Liver (tissue), 8 donors: ENCODE measurements at regions not wholly inside any gene's neighbourhood (a gene's known extent, or its start where the extent isn't known, plus 50 kb on each side); places are given as distances from the start of the nearest gene placed in this dataset.

ENCODE experiments used
- DNase-seq: peaks from one replicate; pipeline ENCODE4 v3.0.0-alpha.2; 2017; ENCODE audit warnings: low spot score
- H3K27ac ChIP-seq, 2 donors: one replicate each; pipeline ENCODE4 v1.7.0; 2013; ENCODE audit warnings: inconsistent platforms in 2 of 2, low read length in 2 of 2, control low read depth in 1 of 2, low read depth in 1 of 2, mild to moderate bottlenecking in 1 of 2
- H3K27me3 ChIP-seq, 4 donors: one replicate each; pipeline versions ENCODE4 v1.6.1 to v1.7.0; 2013; ENCODE audit warnings: low read length in 3 of 4, inconsistent platforms in 1 of 4, mild to moderate bottlenecking in 1 of 4, moderate library complexity in 1 of 4; ENCODE audit not compliant: control insufficient read depth in 4 of 4, insufficient read depth in 4 of 4
- H3K36me3 ChIP-seq, 4 donors: one replicate each; pipeline versions ENCODE4 v1.6.1 to v1.7.0; 2013; ENCODE audit warnings: low read length in 3 of 4, mild to moderate bottlenecking in 3 of 4, low read depth in 1 of 4, moderate library complexity in 1 of 4; ENCODE audit not compliant: control insufficient read depth in 4 of 4, insufficient read depth in 3 of 4
- H3K4me1 ChIP-seq, 4 donors: one replicate each; pipeline versions ENCODE4 v1.6.1 to v1.7.0; 2013; ENCODE audit warnings: low read length in 3 of 4, mild to moderate bottlenecking in 3 of 4, moderate library complexity in 1 of 4; ENCODE audit not compliant: control insufficient read depth in 4 of 4, insufficient read depth in 4 of 4
- H3K4me3 ChIP-seq, 3 donors: one replicate each; pipeline versions ENCODE4 v1.6.1 to v1.7.0; 2013; ENCODE audit warnings: low read length in 3 of 3, control low read depth in 1 of 3, low read depth in 1 of 3, mild to moderate bottlenecking in 1 of 3
- H3K9ac ChIP-seq, 2 donors: one replicate each; pipeline ENCODE4 v1.7.0; 2013; ENCODE audit warnings: low read length in 2 of 2, mild to moderate bottlenecking in 2 of 2, moderate library complexity in 2 of 2, control low read depth in 1 of 2, low read depth in 1 of 2
- H3K9me3 ChIP-seq, 4 donors: one replicate each; pipeline versions ENCODE4 v1.6.1 to v1.7.0; 2013; ENCODE audit warnings: low read length in 3 of 4; ENCODE audit not compliant: control insufficient read depth in 4 of 4
- ATF3 ChIP-seq: IDR thresholded peaks from 2 replicates; pipeline ENCODE4 v1.6.1; 2016; ENCODE audit warnings: antibody characterized with exemption
- CTCF ChIP-seq: fragments of 150-350 bp; IDR thresholded peaks from 2 replicates; pipeline ENCODE4 v1.5.1; 2017; ENCODE audit warnings: improper control_type of control experiment, low read depth, low read length; ENCODE audit not compliant: missing input control
- EGR1 ChIP-seq, 2 donors: IDR thresholded peaks; 2 replicates each; pipeline ENCODE4 v1.6.1; 2016 to 2018; ENCODE audit warnings: antibody characterized with exemption in 2 of 2, low read depth in 2 of 2
- FOXA1 ChIP-seq: IDR thresholded peaks from 2 replicates; pipeline ENCODE4 v1.6.1; 2016; ENCODE audit warnings: antibody characterized with exemption
- FOXA2 ChIP-seq: IDR thresholded peaks from 2 replicates; pipeline ENCODE4 v1.6.1; 2016; ENCODE audit warnings: antibody characterized with exemption
- GABPA ChIP-seq, 2 donors: IDR thresholded peaks in 1 of 2; conservative IDR thresholded peaks in 1 of 2; 2 replicates each; pipeline ENCODE4 v1.6.1; 2016; ENCODE audit warnings: antibody characterized with exemption in 2 of 2, mild to moderate bottlenecking in 1 of 2, moderate library complexity in 1 of 2
- HNF4A ChIP-seq, 2 donors: conservative IDR thresholded peaks; 2 replicates each; pipeline ENCODE4 v1.6.1; 2016; ENCODE audit warnings: antibody characterized with exemption in 2 of 2, mild to moderate bottlenecking in 2 of 2
- HNF4G ChIP-seq: IDR thresholded peaks from 2 replicates; pipeline ENCODE4 v1.6.1; 2016; ENCODE audit warnings: antibody characterized with exemption
- JUND ChIP-seq, 2 donors: IDR thresholded peaks; 2 replicates each; pipeline ENCODE4 v1.6.1; 2016; ENCODE audit warnings: antibody characterized with exemption in 2 of 2
- NR2F2 ChIP-seq: IDR thresholded peaks from 2 replicates; pipeline ENCODE4 v1.6.1; 2016; ENCODE audit warnings: antibody characterized with exemption
- RAD21 ChIP-seq, 2 donors: IDR thresholded peaks; 2 replicates each; pipeline ENCODE4 v1.6.1; 2016; ENCODE audit warnings: antibody characterized with exemption in 2 of 2, mild to moderate bottlenecking in 2 of 2
- RXRA ChIP-seq, 2 donors: IDR thresholded peaks; 2 replicates each; pipeline ENCODE4 v1.6.1; 2017 to 2018; ENCODE audit warnings: antibody characterized with exemption in 2 of 2, mild to moderate bottlenecking in 1 of 2
- SP1 ChIP-seq: IDR thresholded peaks from 2 replicates; pipeline ENCODE4 v1.6.1; 2018; ENCODE audit warnings: antibody characterized with exemption, mild to moderate bottlenecking
- TAF1 ChIP-seq: conservative IDR thresholded peaks from 2 replicates; pipeline ENCODE4 v1.6.1; 2016; ENCODE audit warnings: antibody characterized with exemption, mild to moderate bottlenecking
- YY1 ChIP-seq: IDR thresholded peaks from 2 replicates; pipeline ENCODE4 v1.6.1; 2016; ENCODE audit warnings: antibody characterized with exemption, mild to moderate bottlenecking
- WGBS: extraction: QIAGEN DNeasy Blood & Tissue Kit; methylation state at CpG from one replicate; pipeline ENCODE4 v1.1.7; 2013; 5-methylcytosine and 5-hydroxymethylcytosine counted together
- TF ChIP-seq, protein P1 (sequence below): IDR thresholded peaks from 2 replicates; pipeline ENCODE4 v1.6.1; 2016; ENCODE audit warnings: antibody characterized with exemption
- TF ChIP-seq, protein P2 (sequence below): IDR thresholded peaks from 2 replicates; pipeline ENCODE4 v1.6.1; 2016; ENCODE audit warnings: antibody characterized with exemption, mild to moderate bottlenecking
- donor health status: healthy.
- donor health status: healthy.
- donor health status: healthy.
- donor health status: healthy.
- donor health status: healthy.

- 70% methylated on average over 3 of the region's 3 CpGs for WGBS
- no peak overlapping the region for H3K9ac ChIP-seq
- TF ChIP-seq, protein P1, sequence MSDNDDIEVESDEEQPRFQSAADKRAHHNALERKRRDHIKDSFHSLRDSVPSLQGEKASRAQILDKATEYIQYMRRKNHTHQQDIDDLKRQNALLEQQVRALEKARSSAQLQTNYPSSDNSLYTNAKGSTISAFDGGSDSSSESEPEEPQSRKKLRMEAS = no peak
- TF ChIP-seq HNF4A (conservative IDR thresholded peaks at IDR 0.05) (no peak), NR2F2 (no peak), HNF4G (no peak), TAF1 (no peak), JUND (IDR thresholded peaks at IDR 0.05) (no peak), RAD21 (IDR thresholded peaks at IDR 0.05) (no peak), CTCF (no peak), FOXA1 (no peak), ATF3 (no peak), SP1 (no peak), EGR1 (IDR thresholded peaks at IDR 0.05; ENCODE audit: low read depth in 2 of 2) (no peak), YY1 (no peak), FOXA2 (no peak), RXRA (IDR thresholded peaks at IDR 0.05) (no peak), GABPA (IDR thresholded peaks at IDR 0.05 in 1 of 2, conservative IDR thresholded peaks at IDR 0.05 in 1 of 2) (no peak)
- TF ChIP-seq, protein P2, sequence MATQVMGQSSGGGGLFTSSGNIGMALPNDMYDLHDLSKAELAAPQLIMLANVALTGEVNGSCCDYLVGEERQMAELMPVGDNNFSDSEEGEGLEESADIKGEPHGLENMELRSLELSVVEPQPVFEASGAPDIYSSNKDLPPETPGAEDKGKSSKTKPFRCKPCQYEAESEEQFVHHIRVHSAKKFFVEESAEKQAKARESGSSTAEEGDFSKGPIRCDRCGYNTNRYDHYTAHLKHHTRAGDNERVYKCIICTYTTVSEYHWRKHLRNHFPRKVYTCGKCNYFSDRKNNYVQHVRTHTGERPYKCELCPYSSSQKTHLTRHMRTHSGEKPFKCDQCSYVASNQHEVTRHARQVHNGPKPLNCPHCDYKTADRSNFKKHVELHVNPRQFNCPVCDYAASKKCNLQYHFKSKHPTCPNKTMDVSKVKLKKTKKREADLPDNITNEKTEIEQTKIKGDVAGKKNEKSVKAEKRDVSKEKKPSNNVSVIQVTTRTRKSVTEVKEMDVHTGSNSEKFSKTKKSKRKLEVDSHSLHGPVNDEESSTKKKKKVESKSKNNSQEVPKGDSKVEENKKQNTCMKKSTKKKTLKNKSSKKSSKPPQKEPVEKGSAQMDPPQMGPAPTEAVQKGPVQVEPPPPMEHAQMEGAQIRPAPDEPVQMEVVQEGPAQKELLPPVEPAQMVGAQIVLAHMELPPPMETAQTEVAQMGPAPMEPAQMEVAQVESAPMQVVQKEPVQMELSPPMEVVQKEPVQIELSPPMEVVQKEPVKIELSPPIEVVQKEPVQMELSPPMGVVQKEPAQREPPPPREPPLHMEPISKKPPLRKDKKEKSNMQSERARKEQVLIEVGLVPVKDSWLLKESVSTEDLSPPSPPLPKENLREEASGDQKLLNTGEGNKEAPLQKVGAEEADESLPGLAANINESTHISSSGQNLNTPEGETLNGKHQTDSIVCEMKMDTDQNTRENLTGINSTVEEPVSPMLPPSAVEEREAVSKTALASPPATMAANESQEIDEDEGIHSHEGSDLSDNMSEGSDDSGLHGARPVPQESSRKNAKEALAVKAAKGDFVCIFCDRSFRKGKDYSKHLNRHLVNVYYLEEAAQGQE = no peak
- H3K4me3 ChIP-seq = no peak overlapping the region
- no peak overlapping the region for H3K27ac ChIP-seq
- H3K9me3 ChIP-seq = no peaks in the 10 kb centered on the region
- H3K4me1 ChIP-seq = no peaks in the 10 kb centered on the region
- no peaks in the 10 kb centered on the region for H3K36me3 ChIP-seq
- H3K27me3 ChIP-seq = no peaks in the 10 kb centered on the region
- no peak for DNase-seq
These were observed 723.8 kb downstream of the CDH11 start for GRCh38 chr16:64397945-64398508.

DNA sequence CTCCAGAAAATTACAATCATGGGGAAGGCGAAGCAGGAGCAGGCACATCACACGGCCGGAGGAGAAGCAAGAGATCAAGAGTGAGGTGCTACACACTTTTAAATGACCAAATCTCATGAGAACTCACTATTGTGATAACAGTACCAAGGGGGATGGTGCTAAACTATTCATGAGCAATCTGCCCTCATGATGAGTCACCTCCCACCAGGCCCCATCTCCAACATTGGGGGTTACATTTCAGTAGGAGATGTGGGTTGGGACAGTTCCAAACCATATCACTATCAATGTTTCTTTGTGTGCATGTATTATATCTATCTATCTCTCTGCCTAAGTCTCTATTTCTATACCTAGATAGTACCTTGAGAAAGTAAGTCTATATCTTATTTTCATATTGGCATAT, 724.8 kb downstream of the CDH11 start:
- no peaks in the 10 kb centered on the region for H3K9me3 ChIP-seq
- H3K36me3 ChIP-seq = no peaks in the 10 kb centered on the region
- no peaks in the 10 kb centered on the region for H3K4me1 ChIP-seq
- no peaks in the 10 kb centered on the region for H3K27me3 ChIP-seq
- TF ChIP-seq GABPA (IDR thresholded peaks at IDR 0.05 in 1 of 2, conservative IDR thresholded peaks at IDR 0.05 in 1 of 2) = no peak
- TF ChIP-seq EGR1 (IDR thresholded peaks at IDR 0.05; ENCODE audit: low read depth in 2 of 2) = no peak
- no peak for TF ChIP-seq FOXA2
- no peak for TF ChIP-seq ATF3
- no peak for TF ChIP-seq HNF4G
- TF ChIP-seq NR2F2 = no peak
- TF ChIP-seq YY1 = no peak
- no peak for TF ChIP-seq FOXA1
- no peak for TF ChIP-seq RAD21 (IDR thresholded peaks at IDR 0.05)
- TF ChIP-seq, protein P2 = no peak
- no peak for TF ChIP-seq SP1
- no peak for TF ChIP-seq JUND (IDR thresholded peaks at IDR 0.05)
- no peak overlapping the region for H3K9ac ChIP-seq
- H3K27ac ChIP-seq = no peak overlapping the region
- no peak for DNase-seq
- 94% methylated on average over 3 of the region's 3 CpGs for WGBS
- H3K4me3 ChIP-seq = no peak overlapping the region
